PC-3 (cell line): ENCODE measurements at regions not wholly inside any gene's neighbourhood (a gene's known extent, or its start where the extent isn't known, plus 50 kb on each side); places are given as distances from the start of the nearest gene placed in this dataset.

Source experiments
- ATAC-seq: fragments of 200-7000 bp; cut with Tn5 transposase; 2 replicates; pipeline ENCODE4 v1.9.1; 2020; ENCODE audit warnings: mild to moderate bottlenecking, moderate library complexity
- BruUV-seq: library from RNA; stranded (reverse); fragments of 400-500 nt; replicated peaks from 2 replicates; lab custom pipeline; 2021; lab: Mats Ljungman, UMichigan
- CTCF ChIA-PET: fragments of 300-600 bp; sonication (Branson Sonifier 250); formaldehyde crosslinking; loops from one replicate; lab custom pipeline; 2022; ENCODE audit warnings: antibody characterized with exemption; lab: Charles Lee
- POLR2A ChIA-PET: fragments of 300-600 bp; sonication (Branson Sonifier 250); formaldehyde crosslinking; loops from one replicate; lab custom pipeline; 2022; ENCODE audit warnings: antibody characterized with exemption; ENCODE audit not compliant: unreplicated experiment; lab: Charles Lee
- DNase-seq: peaks from one replicate; pipeline ENCODE4 v3.0.0-alpha.2; 2015
- H2AFZ ChIP-seq: fragments of 300-600 bp; sonication (generic); 2 replicates; pipeline ENCODE4 v1.6.0; 2016; ENCODE audit warnings: antibody characterized with exemption, low read length
- H3F3A ChIP-seq: fragments of 300-600 bp; sonication (generic); one replicate; pipeline ENCODE4 v1.6.0; 2017; ENCODE audit warnings: antibody characterized with exemption, low read length, control low read depth, mild to moderate bottlenecking; ENCODE audit not compliant: unreplicated experiment
- H3K27ac ChIP-seq: fragments of 300-600 bp; sonication (generic); 2 replicates; pipeline ENCODE4 v1.5.1; 2016; ENCODE audit warnings: mild to moderate bottlenecking, low read length
- H3K27me3 ChIP-seq: fragments of 300-600 bp; sonication (generic); 2 replicates; pipeline ENCODE4 v1.6.1; 2016; ENCODE audit warnings: low read length, mixed read lengths
- H3K36me3 ChIP-seq: fragments of 300-600 bp; sonication (generic); 2 replicates; pipeline ENCODE4 v1.6.1; 2016; ENCODE audit warnings: low read depth, mixed run types, low read length, mixed read lengths
- H3K4me1 ChIP-seq: fragments of 300-600 bp; sonication (generic); 2 replicates; pipeline ENCODE4 v1.5.1; 2016; ENCODE audit warnings: low read length; ENCODE audit not compliant: insufficient read depth
- H3K4me2 ChIP-seq: fragments of 300-600 bp; sonication (generic); 2 replicates; pipeline ENCODE4 v1.6.0; 2016; ENCODE audit warnings: low read length
- H3K4me3 ChIP-seq: fragments of 300-600 bp; sonication (generic); 2 replicates; pipeline ENCODE4 v1.5.1; 2016; ENCODE audit warnings: mild to moderate bottlenecking, low read length, mixed read lengths
- H3K79me2 ChIP-seq: fragments of 300-600 bp; sonication (generic); 2 replicates; pipeline ENCODE4 v1.6.1; 2017; ENCODE audit warnings: low read length, mixed read lengths
- H3K9ac ChIP-seq: fragments of 300-600 bp; sonication (generic); 2 replicates; pipeline ENCODE4 v1.6.0; 2016; ENCODE audit warnings: mild to moderate bottlenecking, low read length
- H3K9me2 ChIP-seq: fragments of 300-600 bp; sonication (generic); replicated peaks from 2 replicates; pipeline ENCODE4 v1.6.1; 2016; ENCODE audit warnings: mixed run types, low read length, mixed read lengths
- H3K9me3 ChIP-seq: fragments of 300-600 bp; sonication (generic); 2 replicates; pipeline ENCODE4 v1.6.1; 2016; ENCODE audit warnings: low read length, mixed read lengths
- H4K20me1 ChIP-seq: fragments of 300-600 bp; sonication (generic); 2 replicates; pipeline ENCODE4 v1.6.1; 2016; ENCODE audit warnings: low read length, mixed read lengths
- CTCF ChIP-seq: fragments of 300-600 bp; sonication (generic); conservative IDR thresholded peaks from 2 replicates; pipeline ENCODE4 v1.5.1; 2017; ENCODE audit warnings: antibody characterized with exemption, low read depth, mild to moderate bottlenecking, low read length
- EZH2 ChIP-seq: fragments of 300-600 bp; sonication (generic); IDR thresholded peaks from one replicate; pipeline ENCODE4 v1.6.1; 2017; ENCODE audit warnings: antibody characterized with exemption, mild to moderate bottlenecking, low read length; ENCODE audit not compliant: unreplicated experiment
- EZH2phosphoT487 ChIP-seq: fragments of 300-600 bp; sonication (generic); IDR thresholded peaks from 2 replicates; pipeline ENCODE4 v1.6.1; 2018; ENCODE audit warnings: mild to moderate bottlenecking, antibody characterized with exemption, low read length, borderline replicate concordance
- intact Hi-C: fragments of 100-400 bp; cut with micrococcal nuclease; formaldehyde crosslinking; loops from 2 replicates; pipeline ENCODE4 v1.9.0; 2023

- Histone ChIP-seq H3K4me1 (no peaks in the 10 kb centered on the region), H3K4me3 (no peak overlapping the region), H3F3A (no peaks in the 10 kb centered on the region), H3K27ac (no peak overlapping the region), H3K36me3 (no peaks in the 10 kb centered on the region), H3K27me3 (no peaks in the 10 kb centered on the region), H3K4me2 (no peak overlapping the region), H3K9ac (no peak overlapping the region), H3K79me2 (no peaks in the 10 kb centered on the region), H2AFZ (no peak overlapping the region), H3K9me3 (no peaks in the 10 kb centered on the region), H4K20me1 (no peaks in the 10 kb centered on the region), H3K9me2 (no peaks in the 10 kb centered on the region)
- no peak for TF ChIP-seq EZH2phosphoT487
- TF ChIP-seq EZH2 = no peak
- ChIA-PET POLR2A (no interaction called here), CTCF (no interaction called here)
- no TSS peak for BruUV-seq
- intact Hi-C loops = no loop called here
- no peak for ATAC-seq
- DNase-seq = no peak
These were observed 1680.3 kb downstream of the MAT2B start for GRCh38 chr5:165185716-165186115.

GRCh38 chr5:165187815-165188214, 1682.4 kb downstream of the MAT2B start:
- no peaks in the 10 kb centered on the region for H3K4me1 ChIP-seq
- H3K9ac ChIP-seq = no peak overlapping the region
- no peak for ATAC-seq
- no peaks in the 10 kb centered on the region for H3K9me2 ChIP-seq
- no peaks in the 10 kb centered on the region for H4K20me1 ChIP-seq
- ChIA-PET CTCF (no interaction called here), POLR2A (no interaction called here)
- H3K79me2 ChIP-seq = no peaks in the 10 kb centered on the region
- H3K27ac ChIP-seq = no peak overlapping the region
- H3K4me2 ChIP-seq = no peak overlapping the region
- no peaks in the 10 kb centered on the region for H3K36me3 ChIP-seq
- no TSS peak for BruUV-seq
- TF ChIP-seq CTCF (no peak), EZH2 (no peak), EZH2phosphoT487 (no peak)
- intact Hi-C loops = no loop called here
- H3F3A ChIP-seq = no peaks in the 10 kb centered on the region
- DNase-seq = no peak
- no peak overlapping the region for H2AFZ ChIP-seq
- H3K4me3 ChIP-seq = no peak overlapping the region
- H3K9me3 ChIP-seq = no peaks in the 10 kb centered on the region
- H3K27me3 ChIP-seq = no peaks in the 10 kb centered on the region

DNA sequence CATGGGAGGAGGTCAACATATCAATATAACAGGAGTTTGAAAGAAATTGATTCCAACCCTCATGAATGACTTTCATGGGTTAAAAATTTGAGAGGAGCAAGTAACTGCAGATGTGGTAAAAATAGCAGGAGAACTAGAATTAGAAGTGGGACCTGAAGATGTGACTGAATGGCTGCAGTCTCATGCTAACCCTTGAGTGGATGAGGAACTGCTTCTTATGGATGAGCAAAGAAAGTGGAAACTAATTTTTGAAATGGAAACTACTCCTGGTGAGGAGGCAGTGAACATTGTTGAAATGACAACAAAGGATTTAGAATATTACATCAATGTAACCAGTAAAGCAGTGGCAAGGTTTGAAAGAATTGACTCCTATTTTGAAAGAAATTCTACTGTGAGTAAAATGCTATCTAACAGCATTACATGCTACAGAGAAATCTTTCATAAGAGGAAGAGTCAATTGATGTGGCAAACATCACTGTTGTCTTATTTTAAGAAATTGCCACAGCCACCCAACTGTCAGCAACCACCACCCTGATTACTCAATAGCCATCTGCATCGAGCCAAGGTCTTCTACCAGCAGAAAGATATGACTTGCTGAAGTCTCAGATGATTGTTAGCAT, 1683.2 kb downstream of the MAT2B start:
- intact Hi-C loops = no loop called here
- H3K4me3 ChIP-seq = no peak overlapping the region
- H3K9me3 ChIP-seq = no peaks in the 10 kb centered on the region
- no peak for TF ChIP-seq EZH2phosphoT487
- TF ChIP-seq CTCF = no peak
- no peak for TF ChIP-seq EZH2
- DNase-seq (no peak), ATAC-seq (no peak)
- no peak overlapping the region for H2AFZ ChIP-seq
- ChIA-PET CTCF (no interaction called here), POLR2A (no interaction called here)
- H3K27ac ChIP-seq = no peak overlapping the region
- no peaks in the 10 kb centered on the region for H3K9me2 ChIP-seq
- H3K4me1 ChIP-seq = no peaks in the 10 kb centered on the region
- H4K20me1 ChIP-seq = no peaks in the 10 kb centered on the region
- no peaks in the 10 kb centered on the region for H3K79me2 ChIP-seq
- BruUV-seq = no TSS peak
- no peaks in the 10 kb centered on the region for H3F3A ChIP-seq
- no peaks in the 10 kb centered on the region for H3K36me3 ChIP-seq
- H3K9ac ChIP-seq = no peak overlapping the region
- no peak overlapping the region for H3K4me2 ChIP-seq
- no peaks in the 10 kb centered on the region for H3K27me3 ChIP-seq
